HG03196 (cell line): ENCODE measurements at regions not wholly inside any gene's neighbourhood (a gene's known extent, or its start where the extent isn't known, plus 50 kb on each side); places are given as distances from the start of the nearest gene placed in this dataset.
"Not testable (repeated sequence)": the region's sequence is repeated elsewhere in the genome, so short reads cannot be mapped to it uniquely, and the experiment has no call there.

Experiments used
- ATAC-seq: cut with Tn5 transposase; IDR thresholded peaks from one replicate; pipeline ENCODE4 v1.9.1; 2021; ENCODE audit not compliant: unreplicated experiment

DNA sequence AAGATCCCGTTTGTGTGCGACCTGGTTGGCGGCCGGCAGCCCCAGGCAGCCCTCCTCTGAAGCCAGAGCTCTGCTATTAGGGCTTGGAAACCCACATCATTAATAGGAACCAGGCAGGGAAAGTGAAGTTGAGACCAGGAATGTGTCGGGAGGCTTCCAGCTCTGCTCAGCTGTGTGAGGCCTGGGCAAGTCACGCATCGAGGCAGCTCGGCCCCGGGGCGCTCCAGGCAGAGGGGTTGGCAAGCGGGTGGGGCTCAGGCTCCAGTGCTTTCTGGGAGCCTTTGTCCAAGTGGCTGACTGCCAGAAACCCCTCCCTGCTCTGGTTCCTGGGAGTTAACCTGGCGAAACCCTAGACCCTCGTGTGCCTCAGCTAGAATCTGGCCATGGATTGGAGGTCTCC is 1151.7 kb downstream of the VRK1 start:
- no peak for ATAC-seq

DNA sequence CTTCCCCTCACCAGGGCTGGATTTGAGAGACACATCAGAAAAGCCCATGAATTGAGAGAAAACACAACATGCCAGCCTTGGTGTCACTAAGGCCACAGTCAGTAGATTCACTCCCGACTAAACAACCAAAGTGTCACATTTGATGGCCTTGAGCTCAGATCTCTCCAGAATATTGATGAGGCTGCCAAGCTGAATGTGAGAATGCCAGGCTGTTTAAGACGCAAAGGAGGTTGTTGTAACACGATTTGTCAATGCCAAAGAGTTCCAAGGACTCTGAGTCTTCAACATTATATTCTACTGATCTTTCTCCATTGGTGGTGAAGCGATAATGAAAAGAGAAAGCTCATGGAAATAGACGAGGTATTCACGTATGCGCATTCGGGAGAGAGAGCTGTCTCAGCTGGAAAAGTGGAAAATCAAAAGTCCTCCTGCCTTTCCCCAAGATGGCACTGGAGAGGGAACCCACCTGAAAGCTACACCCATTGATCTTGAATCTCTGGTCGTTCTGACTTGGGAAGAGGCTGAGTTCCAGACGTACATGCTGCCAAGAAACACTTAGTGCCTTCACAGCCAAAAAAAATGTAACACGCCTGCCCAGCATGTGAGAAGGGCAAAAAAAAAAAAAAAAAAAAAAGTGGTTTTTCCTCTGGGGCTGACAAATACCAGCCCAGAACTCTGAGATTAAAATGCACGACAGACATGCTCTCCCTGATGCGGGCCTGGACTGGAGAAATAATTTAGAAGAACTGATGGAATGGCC is 1159.6 kb downstream of the VRK1 start:
- no peak for ATAC-seq

GRCh38 chr14:97959251-97959650 is 1162.1 kb downstream of the VRK1 start:
- ATAC-seq, result no peak

- ATAC-seq, result no peak
These were observed 1163.3 kb downstream of the VRK1 start for GRCh38 chr14:97960436-97960835.

- no peak for ATAC-seq
These were observed 1173.0 kb downstream of the VRK1 start for GRCh38 chr14:97970222-97970621.

DNA sequence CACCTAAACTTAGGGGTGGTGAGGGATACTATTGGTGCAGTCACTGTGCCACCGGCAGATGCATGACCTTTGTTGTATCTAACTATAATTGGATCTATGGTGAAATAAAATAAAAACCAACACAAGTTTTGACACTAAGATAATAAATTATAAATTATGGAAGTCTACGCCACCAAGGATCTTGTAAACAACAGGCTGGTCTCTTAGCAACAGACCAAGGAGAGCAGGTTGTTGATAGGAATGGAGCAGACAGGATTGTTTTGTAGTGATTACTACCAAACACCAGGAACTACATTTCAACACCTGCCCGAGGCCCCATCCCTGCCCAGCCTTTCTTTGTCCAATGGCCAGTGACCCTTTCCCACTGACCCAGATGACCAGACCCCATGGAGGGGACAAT is 1178.0 kb downstream of the VRK1 start:
- no peak for ATAC-seq

GRCh38 chr14:97975962-97976361 is 1178.8 kb downstream of the VRK1 start:
- ATAC-seq, result no peak

DNA sequence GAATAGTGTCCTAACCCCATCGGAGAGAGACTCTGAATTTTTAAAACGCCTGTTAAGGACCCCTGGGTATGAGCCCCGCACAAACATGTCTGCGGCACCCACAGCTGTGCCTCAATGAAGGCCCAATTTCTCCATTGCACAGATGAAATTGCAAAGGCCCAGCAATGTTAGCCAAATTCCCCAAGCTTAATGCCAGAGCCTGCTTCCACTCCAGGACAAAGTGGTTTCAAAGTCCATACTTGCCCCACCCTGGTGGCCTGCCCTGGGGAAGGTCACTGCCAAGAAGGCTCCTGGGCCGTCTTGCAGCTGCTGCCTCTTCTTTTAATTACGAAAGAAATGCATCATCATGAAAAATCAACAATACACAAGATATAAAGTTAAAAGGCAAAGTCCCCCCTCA is 1179.7 kb downstream of the VRK1 start:
- no peak for ATAC-seq

DNA sequence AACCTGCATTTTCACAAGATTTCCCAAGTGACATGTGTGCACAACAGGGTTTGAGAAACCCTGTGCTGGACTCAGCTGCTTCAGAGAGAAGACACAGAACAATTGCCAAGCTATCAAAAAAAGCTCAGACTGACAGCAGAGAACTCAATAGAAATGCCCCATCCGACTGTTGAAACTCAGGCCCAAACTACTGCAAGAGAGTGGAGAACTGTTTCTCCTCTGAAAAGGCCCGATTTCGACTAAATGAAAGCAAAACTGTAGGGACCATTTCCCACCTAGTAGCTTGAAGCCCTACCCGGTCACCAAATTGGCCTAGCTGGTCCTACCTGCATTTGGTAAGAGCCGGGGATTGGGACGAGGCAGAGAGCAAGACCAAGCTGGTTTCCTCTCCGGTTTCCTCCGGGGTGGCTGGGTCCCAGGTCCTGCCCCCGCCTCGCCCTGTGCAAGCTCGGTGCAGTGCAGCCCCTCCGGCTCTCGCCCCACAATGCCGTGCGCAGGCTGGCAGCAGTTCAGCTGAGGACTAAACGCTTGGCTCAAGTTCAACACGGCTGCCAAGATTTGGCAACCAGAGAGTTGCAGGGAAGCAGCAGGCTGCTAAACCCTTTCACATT is 1180.6 kb downstream of the VRK1 start:
- no peak for ATAC-seq

- no peak for ATAC-seq
These were observed 1181.2 kb downstream of the VRK1 start for GRCh38 chr14:97978341-97978740.

DNA sequence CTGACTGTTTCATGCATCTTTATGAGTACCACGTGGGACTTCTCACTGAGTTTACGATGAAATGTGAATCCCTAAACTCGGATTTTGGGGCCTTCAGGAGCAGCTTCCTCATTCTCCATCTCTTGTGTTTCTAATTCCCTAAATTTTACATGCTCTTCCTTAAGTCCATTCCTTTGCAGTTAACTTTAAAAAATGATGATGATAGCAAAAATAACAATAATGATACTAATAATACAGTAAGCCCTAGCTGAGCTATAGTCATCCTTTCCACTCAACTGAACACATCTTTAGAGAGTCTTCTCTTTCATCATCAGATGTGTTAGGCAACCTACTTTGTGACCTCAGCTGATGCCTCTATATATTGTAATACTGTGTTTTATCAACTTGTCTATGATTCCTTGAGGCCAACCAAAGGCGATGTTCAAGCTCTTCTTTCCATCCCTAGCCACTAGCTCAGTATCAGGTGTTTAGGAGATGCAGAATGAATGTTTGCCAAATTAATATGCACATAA is 1196.4 kb downstream of the VRK1 start:
- ATAC-seq, result no peak

- ATAC-seq, result no peak
These were observed 1196.9 kb downstream of the VRK1 start for GRCh38 chr14:97994020-97994531.

GRCh38 chr14:97995038-97995437 is 1197.9 kb downstream of the VRK1 start:
- ATAC-seq, result no peak

- no peak for ATAC-seq
These were observed 1198.3 kb downstream of the VRK1 start for GRCh38 chr14:97995531-97995930.

GRCh38 chr14:98006008-98006407 is 1208.8 kb downstream of the VRK1 start:
- no peak for ATAC-seq

- ATAC-seq, result no peak
These were observed 1211.4 kb downstream of the VRK1 start for GRCh38 chr14:98008381-98009113.

DNA sequence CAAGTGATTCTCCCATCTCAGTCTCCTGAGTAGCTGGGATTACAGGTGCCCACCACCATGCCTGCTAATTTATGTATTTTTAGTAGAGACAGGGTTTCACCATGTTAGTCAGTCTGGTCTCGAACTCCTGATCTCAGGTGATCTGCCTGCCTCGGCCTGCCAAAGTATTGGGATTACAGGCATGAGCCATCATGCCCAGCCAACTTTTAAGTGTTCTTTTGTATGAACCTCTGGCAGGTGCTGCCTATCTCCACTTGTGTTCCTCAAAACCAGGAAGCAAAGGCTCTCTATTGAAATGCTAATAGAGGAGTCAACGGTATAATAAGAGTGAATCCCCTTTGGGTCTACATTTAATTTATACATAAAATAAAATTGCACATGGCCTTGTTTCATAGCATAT is 1212.0 kb downstream of the VRK1 start:
- not testable (repeated sequence) for ATAC-seq

DNA sequence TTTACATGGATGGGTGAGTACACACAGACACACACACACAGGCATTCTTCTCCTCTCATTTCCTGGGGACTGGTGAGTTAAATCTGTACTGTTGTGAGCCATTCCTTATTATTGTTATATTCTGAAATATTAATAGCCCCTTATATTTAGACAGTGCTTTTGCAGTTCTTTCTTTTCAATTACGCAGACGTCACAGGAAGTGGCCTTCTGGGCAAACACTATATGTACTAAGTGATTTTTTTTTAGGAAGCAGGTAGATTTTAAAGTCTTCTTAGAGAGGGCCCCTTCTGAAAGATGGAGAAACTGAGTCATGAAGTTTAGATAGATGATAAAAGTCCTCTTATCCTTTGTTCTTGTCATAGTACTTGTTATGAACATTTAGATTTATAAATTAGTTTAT is 1213.6 kb downstream of the VRK1 start:
- ATAC-seq, result no peak

DNA sequence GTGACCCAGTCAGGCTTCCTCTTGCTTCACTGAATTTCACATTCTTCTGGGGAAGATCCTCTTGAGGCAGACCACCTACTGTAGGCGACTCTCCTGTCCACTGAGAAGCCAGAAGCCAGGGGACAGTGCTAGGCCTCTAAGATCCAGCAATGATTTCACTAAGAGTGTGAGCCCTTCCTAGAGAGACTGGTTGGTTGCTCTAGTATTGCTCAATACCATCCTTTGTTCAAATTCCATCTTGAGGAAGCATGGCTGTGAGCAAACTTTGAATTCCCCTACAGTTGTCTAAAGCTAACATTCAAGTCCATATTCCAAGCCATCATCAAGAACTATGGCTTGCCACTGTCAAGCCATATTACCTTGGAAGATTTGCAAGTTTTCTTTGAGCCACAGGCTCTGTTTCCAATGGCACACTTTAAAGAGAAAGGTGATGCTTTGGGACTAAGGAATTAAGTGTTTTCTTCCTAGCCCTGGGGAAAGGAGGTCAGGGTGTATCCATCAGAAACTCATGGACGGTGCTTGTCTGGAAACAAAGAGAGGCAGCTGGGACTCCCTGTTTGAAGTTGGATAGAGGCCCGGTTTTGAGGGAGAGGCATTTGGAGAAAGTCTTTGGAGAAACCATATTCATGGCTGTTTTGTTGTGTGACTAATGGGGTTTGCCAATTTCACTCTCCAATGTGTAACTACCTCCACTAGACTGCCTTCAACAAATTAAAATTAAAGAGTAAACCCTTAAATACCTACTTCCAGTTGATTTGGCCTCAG is 1217.9 kb downstream of the VRK1 start:
- no peak for ATAC-seq

DNA sequence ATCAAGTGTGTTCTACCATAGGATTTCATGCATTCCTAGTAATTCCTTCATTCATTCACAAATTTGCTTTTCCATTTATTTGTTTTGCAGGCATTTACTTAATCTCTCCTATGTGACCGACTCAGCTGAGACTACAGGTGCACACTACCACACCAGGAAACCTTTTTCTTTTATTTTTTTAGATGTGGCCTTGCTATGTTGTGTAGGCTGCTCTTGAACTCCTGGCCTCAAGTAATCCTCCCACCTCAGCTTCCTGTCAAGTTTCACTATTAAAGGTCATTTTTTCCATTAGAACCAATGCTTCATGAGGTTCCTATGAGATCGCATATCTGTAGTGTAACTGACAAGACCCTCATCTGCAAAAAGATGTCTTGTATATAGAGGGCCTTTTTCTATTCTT is 1218.7 kb downstream of the VRK1 start:
- no peak for ATAC-seq

- no peak for ATAC-seq
These were observed 1221.4 kb downstream of the VRK1 start for GRCh38 chr14:98018628-98019027.
